ENCODE measurements at regions not wholly inside any gene's neighbourhood (a gene's known extent, or its start where the extent isn't known, plus 50 kb on each side); places are given as distances from the start of the nearest gene placed in this dataset.

DNA sequence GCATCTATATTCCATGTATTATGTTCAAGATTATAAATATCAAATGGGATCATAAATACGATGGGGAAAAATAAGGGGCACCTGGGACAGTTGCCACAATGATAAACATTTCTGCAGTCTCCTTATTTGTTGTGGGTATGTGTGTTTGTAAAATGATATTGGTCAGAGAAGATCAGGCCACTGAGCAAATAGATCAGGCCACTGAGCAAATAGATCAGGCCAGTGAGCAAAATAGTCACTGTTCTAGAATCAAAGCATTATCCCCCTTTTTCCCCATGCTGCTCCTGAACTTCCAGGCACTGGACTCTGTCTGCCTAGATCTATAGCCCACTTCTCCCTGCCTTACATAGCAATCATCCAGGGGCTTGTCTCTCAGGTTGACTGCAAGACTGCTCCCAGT is 599.8 kb upstream of the USP24 start:
- TF ChIP-seq, protein P1, sequence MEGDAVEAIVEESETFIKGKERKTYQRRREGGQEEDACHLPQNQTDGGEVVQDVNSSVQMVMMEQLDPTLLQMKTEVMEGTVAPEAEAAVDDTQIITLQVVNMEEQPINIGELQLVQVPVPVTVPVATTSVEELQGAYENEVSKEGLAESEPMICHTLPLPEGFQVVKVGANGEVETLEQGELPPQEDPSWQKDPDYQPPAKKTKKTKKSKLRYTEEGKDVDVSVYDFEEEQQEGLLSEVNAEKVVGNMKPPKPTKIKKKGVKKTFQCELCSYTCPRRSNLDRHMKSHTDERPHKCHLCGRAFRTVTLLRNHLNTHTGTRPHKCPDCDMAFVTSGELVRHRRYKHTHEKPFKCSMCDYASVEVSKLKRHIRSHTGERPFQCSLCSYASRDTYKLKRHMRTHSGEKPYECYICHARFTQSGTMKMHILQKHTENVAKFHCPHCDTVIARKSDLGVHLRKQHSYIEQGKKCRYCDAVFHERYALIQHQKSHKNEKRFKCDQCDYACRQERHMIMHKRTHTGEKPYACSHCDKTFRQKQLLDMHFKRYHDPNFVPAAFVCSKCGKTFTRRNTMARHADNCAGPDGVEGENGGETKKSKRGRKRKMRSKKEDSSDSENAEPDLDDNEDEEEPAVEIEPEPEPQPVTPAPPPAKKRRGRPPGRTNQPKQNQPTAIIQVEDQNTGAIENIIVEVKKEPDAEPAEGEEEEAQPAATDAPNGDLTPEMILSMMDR (IDR thresholded peaks at IDR 0.05), result no peak
- TF ChIP-seq EP300 (IDR thresholded peaks at IDR 0.05), result no peak
- no peak for TF ChIP-seq POLR2A (IDR thresholded peaks at IDR 0.05)

Measured in ovary (tissue), 3 donors.